Erythroblast (primary cell): ENCODE measurements at regions not wholly inside any gene's neighbourhood (a gene's known extent, or its start where the extent isn't known, plus 50 kb on each side); places are given as distances from the start of the nearest gene placed in this dataset.

Source experiments
- GATA1 ChIP-seq: IDR thresholded peaks from 2 replicates; pipeline ENCODE4 v1.6.1; 2011; ENCODE audit warnings: low read depth, mild to moderate bottlenecking, control low read depth, low read length, moderate library complexity
- POLR2A ChIP-seq: IDR thresholded peaks from 2 replicates; pipeline ENCODE4 v1.6.1; 2011; ENCODE audit warnings: mild to moderate bottlenecking, low read length

DNA sequence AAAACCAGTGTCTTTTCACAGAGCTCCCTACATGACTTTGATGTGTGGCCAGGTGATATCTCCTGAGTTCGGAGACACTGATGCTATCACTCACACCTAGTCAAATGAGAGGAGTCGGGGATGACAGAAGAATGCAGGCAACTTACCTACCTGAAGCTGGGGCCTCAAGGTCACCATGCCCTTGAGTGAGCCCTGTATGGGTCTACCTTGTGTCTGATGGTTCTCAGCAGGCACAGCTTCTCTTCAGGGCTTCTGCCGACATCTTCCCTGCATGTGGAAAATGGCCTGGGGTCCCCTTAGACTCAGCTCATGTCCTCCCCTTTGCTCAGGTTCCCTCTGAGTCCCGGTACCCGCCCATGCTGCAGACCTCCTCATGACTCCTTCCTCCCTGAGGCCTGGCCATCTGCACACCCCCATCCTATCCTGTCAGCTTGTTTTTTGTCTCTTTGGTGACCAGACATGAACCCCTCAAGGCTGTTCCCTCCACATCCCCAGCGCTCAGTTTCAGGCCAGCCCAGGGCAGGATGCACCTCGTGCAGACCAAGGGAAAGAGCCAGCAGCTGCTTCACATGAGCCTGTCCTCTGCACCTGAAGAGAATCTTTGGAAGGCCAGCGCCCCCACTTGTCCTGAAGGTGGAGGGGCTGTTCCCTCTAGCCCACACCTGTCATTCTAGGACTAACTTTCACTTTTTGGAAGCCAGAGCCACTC lies 74.6 kb upstream of the GDF10 start:
- TF ChIP-seq POLR2A (no peak), GATA1 (no peak)
